NCI-H345 (cell line): ENCODE measurements at regions not wholly inside any gene's neighbourhood (a gene's known extent, or its start where the extent isn't known, plus 50 kb on each side); places are given as distances from the start of the nearest gene placed in this dataset.

Experiments used
- DNase-seq: peaks from one replicate; lab custom pipeline; 2025; lab: John Stamatoyannopoulos, UW

- DNase-seq = no peak
Measured at GRCh38 chr21:27426196-27426595, 459.3 kb upstream of the ADAMTS5 start.

GRCh38 chr21:27425574-27425973 lies 458.7 kb upstream of the ADAMTS5 start:
- no peak for DNase-seq

GRCh38 chr21:27425172-27425571 lies 458.3 kb upstream of the ADAMTS5 start:
- DNase-seq = no peak

- DNase-seq = no peak
Measured at GRCh38 chr21:27424601-27425000, 457.7 kb upstream of the ADAMTS5 start.

GRCh38 chr21:27423906-27424595 lies 457.2 kb upstream of the ADAMTS5 start:
- no peak for DNase-seq

- DNase-seq = no peak
Measured at GRCh38 chr21:27423038-27423437, 456.1 kb upstream of the ADAMTS5 start.

GRCh38 chr21:27422435-27422834 lies 455.5 kb upstream of the ADAMTS5 start:
- DNase-seq = no peak

- no peak for DNase-seq
Measured at GRCh38 chr21:27421654-27422053, 454.8 kb upstream of the ADAMTS5 start.

GRCh38 chr21:27419153-27419552 lies 452.3 kb upstream of the ADAMTS5 start:
- DNase-seq = no peak

GRCh38 chr21:27418346-27418745 lies 451.5 kb upstream of the ADAMTS5 start:
- DNase-seq = no peak

GRCh38 chr21:27412530-27412929 lies 445.6 kb upstream of the ADAMTS5 start:
- no peak for DNase-seq

- no peak for DNase-seq
Measured at GRCh38 chr21:27408826-27409225, 441.9 kb upstream of the ADAMTS5 start.

- no peak for DNase-seq
Measured at GRCh38 chr21:27407271-27407670, 440.4 kb upstream of the ADAMTS5 start.

- DNase-seq = no peak
Measured at GRCh38 chr21:27406300-27407009, 439.6 kb upstream of the ADAMTS5 start.

GRCh38 chr21:27403011-27403410 lies 436.1 kb upstream of the ADAMTS5 start:
- no peak for DNase-seq

GRCh38 chr21:27400045-27400444 lies 433.2 kb upstream of the ADAMTS5 start:
- no peak for DNase-seq

GRCh38 chr21:27397578-27397977 lies 430.7 kb upstream of the ADAMTS5 start:
- DNase-seq = no peak

- DNase-seq = no peak
Measured at GRCh38 chr21:27393726-27394125, 426.8 kb upstream of the ADAMTS5 start.

GRCh38 chr21:27391990-27392389 lies 425.1 kb upstream of the ADAMTS5 start:
- DNase-seq = no peak

- no peak for DNase-seq
Measured at GRCh38 chr21:27390384-27390783, 423.5 kb upstream of the ADAMTS5 start.

GRCh38 chr21:27388825-27389224 lies 421.9 kb upstream of the ADAMTS5 start:
- DNase-seq = no peak

GRCh38 chr21:27382404-27382803 lies 415.5 kb upstream of the ADAMTS5 start:
- no peak for DNase-seq

GRCh38 chr21:27380303-27380702 lies 413.4 kb upstream of the ADAMTS5 start:
- DNase-seq = no peak

GRCh38 chr21:27379354-27379753 lies 412.5 kb upstream of the ADAMTS5 start:
- DNase-seq = no peak
